ENCODE measurements at regions not wholly inside any gene's neighbourhood (a gene's known extent, or its start where the extent isn't known, plus 50 kb on each side); places are given as distances from the start of the nearest gene placed in this dataset.

GRCh38 chr18:67354692-67355091 is 161.8 kb downstream of the DSEL start:
- no peak for TF ChIP-seq MAX (IDR thresholded peaks at IDR 0.05)
- no peak for TF ChIP-seq SRF (IDR thresholded peaks at IDR 0.05; ENCODE audit: low read depth)
- TF ChIP-seq SIN3A (IDR thresholded peaks at IDR 0.05; ENCODE audit: low read depth) = no peak

Measured in HCT116 (cell line).